H9 (cell line): ENCODE measurements at regions not wholly inside any gene's neighbourhood (a gene's known extent, or its start where the extent isn't known, plus 50 kb on each side); places are given as distances from the start of the nearest gene placed in this dataset.

Source experiments
- DNase-seq: peaks from one replicate; pipeline ENCODE4 v3.0.0-alpha.2; 2017
- H2AFZ ChIP-seq: one replicate; pipeline ENCODE4 v1.6.1; 2013; ENCODE audit warnings: mild to moderate bottlenecking, low read length, control low read depth, moderate library complexity
- H2AK5ac ChIP-seq: 2 replicates; pipeline ENCODE4 v1.6.1; 2013; ENCODE audit warnings: low read length, control low read depth, mixed read lengths; ENCODE audit not compliant: insufficient read length
- H2BK120ac ChIP-seq: one replicate; pipeline ENCODE4 v1.6.1; 2013; ENCODE audit warnings: low read depth, mild to moderate bottlenecking, low read length, control low read depth, inconsistent platforms; ENCODE audit not compliant: poor library complexity, severe bottlenecking
- H2BK12ac ChIP-seq: 2 replicates; pipeline ENCODE4 v1.6.1; 2013; ENCODE audit warnings: low read length, control low read depth, mixed read lengths, low read depth; ENCODE audit not compliant: insufficient read length
- H2BK15ac ChIP-seq: 2 replicates; pipeline ENCODE4 v1.6.1; 2013; ENCODE audit warnings: low read depth, low read length, control low read depth
- H2BK20ac ChIP-seq: one replicate; pipeline ENCODE4 v1.6.1; 2013; ENCODE audit warnings: low read depth, mild to moderate bottlenecking, low read length, control low read depth, inconsistent platforms; ENCODE audit not compliant: poor library complexity, severe bottlenecking
- H2BK5ac ChIP-seq: 2 replicates; pipeline ENCODE4 v1.6.1; 2013; ENCODE audit warnings: low read length, control low read depth, mixed read lengths; ENCODE audit not compliant: insufficient read length
- H3K14ac ChIP-seq: 2 replicates; pipeline ENCODE4 v1.6.1; 2013; ENCODE audit warnings: low read length, control low read depth; ENCODE audit not compliant: insufficient read depth
- H3K18ac ChIP-seq: 2 replicates; pipeline ENCODE4 v1.6.1; 2013; ENCODE audit warnings: low read depth, mild to moderate bottlenecking, mixed read lengths, low read length, control low read depth; ENCODE audit not compliant: insufficient read length
- H3K23ac ChIP-seq: 2 replicates; pipeline ENCODE4 v1.6.1; 2013; ENCODE audit warnings: low read length, control low read depth, mixed read lengths, low read depth; ENCODE audit not compliant: insufficient read length
- H3K23me2 ChIP-seq: 2 replicates; pipeline ENCODE4 v1.6.1; 2013; ENCODE audit warnings: low read depth, mild to moderate bottlenecking, mixed read lengths, low read length, control low read depth; ENCODE audit not compliant: insufficient read length, poor library complexity, severe bottlenecking
- H3K27ac ChIP-seq: 2 replicates; pipeline ENCODE4 v1.5.1; 2013; ENCODE audit warnings: low read length, control low read depth, mixed read lengths, low read depth; ENCODE audit not compliant: insufficient read length
- H3K27me3 ChIP-seq: 2 replicates; pipeline ENCODE4 v1.6.1; 2013; ENCODE audit warnings: low read length, control low read depth, inconsistent platforms; ENCODE audit not compliant: insufficient read depth
- H3K4ac ChIP-seq: 2 replicates; pipeline ENCODE4 v1.6.1; 2013; ENCODE audit warnings: low read depth, mild to moderate bottlenecking, control low read depth, inconsistent platforms, low read length, moderate library complexity
- H3K4me1 ChIP-seq: 2 replicates; pipeline ENCODE4 v1.6.1; 2013; ENCODE audit warnings: low read length, control low read depth, inconsistent platforms; ENCODE audit not compliant: insufficient read depth
- H3K4me2 ChIP-seq: 2 replicates; pipeline ENCODE4 v1.6.1; 2013; ENCODE audit warnings: low read length, control low read depth, mixed read lengths; ENCODE audit not compliant: insufficient read length, insufficient read depth
- H3K56ac ChIP-seq: 2 replicates; pipeline ENCODE4 v1.6.1; 2013; ENCODE audit warnings: low read depth, mild to moderate bottlenecking, mixed read lengths, low read length, control low read depth; ENCODE audit not compliant: insufficient read length
- H3K79me1 ChIP-seq: 2 replicates; pipeline ENCODE4 v1.6.1; 2013; ENCODE audit warnings: low read depth, mild to moderate bottlenecking, moderate library complexity, low read length, control low read depth, inconsistent platforms; ENCODE audit not compliant: insufficient read depth, poor library complexity, severe bottlenecking
- H3K79me2 ChIP-seq: 2 replicates; pipeline ENCODE4 v1.6.1; 2013; ENCODE audit warnings: low read length, control low read depth, inconsistent platforms; ENCODE audit not compliant: insufficient read depth
- H3K9ac ChIP-seq: 2 replicates; pipeline ENCODE4 v1.6.1; 2013; ENCODE audit warnings: low read length, control low read depth, mixed read lengths; ENCODE audit not compliant: insufficient read length; ENCODE audit errors: extremely low read depth
- H3K9me3 ChIP-seq: one replicate; pipeline ENCODE4 v1.6.1; 2013; ENCODE audit warnings: low read depth, low read length, inconsistent platforms; ENCODE audit not compliant: control insufficient read depth
- H3T11ph ChIP-seq: one replicate; pipeline ENCODE4 v1.6.1; 2013; ENCODE audit warnings: mild to moderate bottlenecking, low read length, control low read depth, inconsistent platforms
- H4K20me1 ChIP-seq: one replicate; pipeline ENCODE4 v1.6.1; 2013; ENCODE audit not compliant: control insufficient read depth, insufficient read length, insufficient read depth
- H4K5ac ChIP-seq: 2 replicates; pipeline ENCODE4 v1.6.1; 2013; ENCODE audit warnings: low read depth, mild to moderate bottlenecking, mixed read lengths, low read length, control low read depth; ENCODE audit not compliant: insufficient read length
- H4K8ac ChIP-seq: replicated peaks from 2 replicates; pipeline ENCODE4 v1.6.1; 2013; ENCODE audit warnings: low read length, control low read depth, mixed read lengths, low read depth; ENCODE audit not compliant: insufficient read length
- H4K91ac ChIP-seq: 2 replicates; pipeline ENCODE4 v1.6.1; 2013; ENCODE audit warnings: low read depth, mild to moderate bottlenecking, moderate library complexity, mixed read lengths, low read length, control low read depth; ENCODE audit not compliant: insufficient read length
- H3K27ac Mint-ChIP-seq, 3 experiments: 2 replicates in 2 of 3; 3 replicates in 1 of 3; pipeline ENCODE4 v1.8.0; 2020 to 2021; ENCODE audit warnings: mixed read lengths in 3 of 3, mild to moderate bottlenecking in 1 of 3, moderate library complexity in 1 of 3
- H3K27me3 Mint-ChIP-seq: 2 replicates; pipeline ENCODE4 v1.8.0; 2021; ENCODE audit warnings: low read depth, mild to moderate bottlenecking, moderate library complexity, mixed read lengths
- H3K36me3 Mint-ChIP-seq, 3 experiments: 2 replicates in 2 of 3; 3 replicates in 1 of 3; pipeline ENCODE4 v1.8.0; 2020 to 2021; ENCODE audit warnings: low read depth in 3 of 3, mixed read lengths in 3 of 3; ENCODE audit not compliant: insufficient read depth in 1 of 3
- H3K4me1 Mint-ChIP-seq, 2 experiments: 2 replicates each; pipeline ENCODE4 v1.8.0; 2020; ENCODE audit warnings: mixed read lengths in 2 of 2
- H3K4me3 Mint-ChIP-seq, 2 experiments: 2 replicates in 1 of 2; 3 replicates in 1 of 2; pipeline ENCODE4 v1.8.0; 2020 to 2021; ENCODE audit warnings: mild to moderate bottlenecking in 2 of 2, mixed read lengths in 2 of 2, moderate library complexity in 1 of 2
- H3K9me3 Mint-ChIP-seq, 2 experiments: 2 replicates in 1 of 2; 3 replicates in 1 of 2; pipeline ENCODE4 v1.8.0; 2020; ENCODE audit warnings: mild to moderate bottlenecking in 2 of 2, mixed read lengths in 2 of 2, moderate library complexity in 1 of 2
- WGBS: extraction: QIAGEN DNeasy Blood & Tissue Kit; methylation state at CpG from one replicate; pipeline ENCODE4 v1.1.7; 2013; ENCODE audit warnings: missing lambda C conversion rate, low lambda C conversion rate, mixed read lengths; ENCODE audit not compliant: insufficient read length; ENCODE audit errors: extremely low coverage; 5-methylcytosine and 5-hydroxymethylcytosine counted together
- TF ChIP-seq, protein P1 (sequence below): fragments of 200-600 bp; sonication (generic); conservative IDR thresholded peaks from 3 replicates; pipeline ENCODE4 v1.8.0; 2021; ENCODE audit warnings: antibody characterized with exemption, mild to moderate bottlenecking

- H4K91ac ChIP-seq: no peak overlapping the region
- H2AFZ ChIP-seq: no peak overlapping the region
- no peak overlapping the region for H2AK5ac ChIP-seq
- H4K8ac ChIP-seq: no peak overlapping the region
- no peak for DNase-seq
- no peak overlapping the region for H3T11ph ChIP-seq
- Mint-ChIP-seq H3K27me3 (no peaks in the 10 kb centered on the region), H3K27ac (no peak overlapping the region), H3K4me3 (no peak overlapping the region), H3K36me3 (0 out of 7 replicates have a peak, but pooled peaks cover 0 to 2% (median 0%) of the 10 kb centered on the region in 3 experiments), H3K4me1 (peaks cover 27 to 41% of the 10 kb centered on the region in 2 experiments), H3K9me3 (no peaks in the 10 kb centered on the region; a peak in 1 of 5 replicates)
- H3K27ac ChIP-seq: no peak overlapping the region
- TF ChIP-seq, protein P1, sequence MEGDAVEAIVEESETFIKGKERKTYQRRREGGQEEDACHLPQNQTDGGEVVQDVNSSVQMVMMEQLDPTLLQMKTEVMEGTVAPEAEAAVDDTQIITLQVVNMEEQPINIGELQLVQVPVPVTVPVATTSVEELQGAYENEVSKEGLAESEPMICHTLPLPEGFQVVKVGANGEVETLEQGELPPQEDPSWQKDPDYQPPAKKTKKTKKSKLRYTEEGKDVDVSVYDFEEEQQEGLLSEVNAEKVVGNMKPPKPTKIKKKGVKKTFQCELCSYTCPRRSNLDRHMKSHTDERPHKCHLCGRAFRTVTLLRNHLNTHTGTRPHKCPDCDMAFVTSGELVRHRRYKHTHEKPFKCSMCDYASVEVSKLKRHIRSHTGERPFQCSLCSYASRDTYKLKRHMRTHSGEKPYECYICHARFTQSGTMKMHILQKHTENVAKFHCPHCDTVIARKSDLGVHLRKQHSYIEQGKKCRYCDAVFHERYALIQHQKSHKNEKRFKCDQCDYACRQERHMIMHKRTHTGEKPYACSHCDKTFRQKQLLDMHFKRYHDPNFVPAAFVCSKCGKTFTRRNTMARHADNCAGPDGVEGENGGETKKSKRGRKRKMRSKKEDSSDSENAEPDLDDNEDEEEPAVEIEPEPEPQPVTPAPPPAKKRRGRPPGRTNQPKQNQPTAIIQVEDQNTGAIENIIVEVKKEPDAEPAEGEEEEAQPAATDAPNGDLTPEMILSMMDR: no peak
- no peaks in the 10 kb centered on the region for H4K20me1 ChIP-seq
- H3K4me2 ChIP-seq: no peak overlapping the region
- H2BK12ac ChIP-seq: no peak overlapping the region
- no peaks in the 10 kb centered on the region for H3K23me2 ChIP-seq
- H3K9me3 ChIP-seq: no peaks in the 10 kb centered on the region
- no peaks in the 10 kb centered on the region for H3K79me2 ChIP-seq
- H3K79me1 ChIP-seq: no peaks in the 10 kb centered on the region
- no peak overlapping the region for H2BK15ac ChIP-seq
- H2BK5ac ChIP-seq: no peak overlapping the region
- no peak overlapping the region for H3K18ac ChIP-seq
- H3K9ac ChIP-seq: no peak overlapping the region
- no peak overlapping the region for H2BK20ac ChIP-seq
- H3K14ac ChIP-seq: no peak overlapping the region
- H2BK120ac ChIP-seq: no peak overlapping the region
- H4K5ac ChIP-seq: no peak overlapping the region
- no peaks in the 10 kb centered on the region for H3K27me3 ChIP-seq
- H3K23ac ChIP-seq: no peak overlapping the region
- no CpG with 5 or more reads among the region's 3 CpGs for WGBS
- H3K4me1 ChIP-seq: 0 out of 2 replicates have a peak, but pooled peaks cover 4% of the 10 kb centered on the region
- no peak overlapping the region for H3K4ac ChIP-seq
- H3K56ac ChIP-seq: no peak overlapping the region
Measured at GRCh38 chr15:47954196-47954595, 166.6 kb upstream of the SLC24A5 start.
